Suprapubic skin (tissue), 3 donors: ENCODE measurements at regions not wholly inside any gene's neighbourhood (a gene's known extent, or its start where the extent isn't known, plus 50 kb on each side); places are given as distances from the start of the nearest gene placed in this dataset.

Experiments
- CTCF ChIP-seq, 2 donors: fragments of 200-600 bp in 1 of 2; fragments of 450-650 bp in 1 of 2; sonication (generic) in 1 of 2; IDR thresholded peaks; one replicate each; pipeline ENCODE4 v1.5.1; 2016 to 2019; ENCODE audit warnings: antibody characterized with exemption in 2 of 2, mild to moderate bottlenecking in 1 of 2, moderate library complexity in 1 of 2
- POLR2A ChIP-seq, 2 donors: fragments of 450-650 bp; IDR thresholded peaks; one replicate each; pipeline ENCODE4 v1.6.1; 2017; ENCODE audit warnings: antibody characterized with exemption in 2 of 2, mild to moderate bottlenecking in 2 of 2, moderate library complexity in 2 of 2

- TF ChIP-seq POLR2A (IDR thresholded peaks at IDR 0.05) (no peak), CTCF (IDR thresholded peaks at IDR 0.05) (no peak)
Measured at GRCh38 chr10:43881657-43882056, 233.0 kb upstream of the ZNF32 start.
